ENCODE measurements at regions not wholly inside any gene's neighbourhood (a gene's known extent, or its start where the extent isn't known, plus 50 kb on each side); places are given as distances from the start of the nearest gene placed in this dataset.

DNA sequence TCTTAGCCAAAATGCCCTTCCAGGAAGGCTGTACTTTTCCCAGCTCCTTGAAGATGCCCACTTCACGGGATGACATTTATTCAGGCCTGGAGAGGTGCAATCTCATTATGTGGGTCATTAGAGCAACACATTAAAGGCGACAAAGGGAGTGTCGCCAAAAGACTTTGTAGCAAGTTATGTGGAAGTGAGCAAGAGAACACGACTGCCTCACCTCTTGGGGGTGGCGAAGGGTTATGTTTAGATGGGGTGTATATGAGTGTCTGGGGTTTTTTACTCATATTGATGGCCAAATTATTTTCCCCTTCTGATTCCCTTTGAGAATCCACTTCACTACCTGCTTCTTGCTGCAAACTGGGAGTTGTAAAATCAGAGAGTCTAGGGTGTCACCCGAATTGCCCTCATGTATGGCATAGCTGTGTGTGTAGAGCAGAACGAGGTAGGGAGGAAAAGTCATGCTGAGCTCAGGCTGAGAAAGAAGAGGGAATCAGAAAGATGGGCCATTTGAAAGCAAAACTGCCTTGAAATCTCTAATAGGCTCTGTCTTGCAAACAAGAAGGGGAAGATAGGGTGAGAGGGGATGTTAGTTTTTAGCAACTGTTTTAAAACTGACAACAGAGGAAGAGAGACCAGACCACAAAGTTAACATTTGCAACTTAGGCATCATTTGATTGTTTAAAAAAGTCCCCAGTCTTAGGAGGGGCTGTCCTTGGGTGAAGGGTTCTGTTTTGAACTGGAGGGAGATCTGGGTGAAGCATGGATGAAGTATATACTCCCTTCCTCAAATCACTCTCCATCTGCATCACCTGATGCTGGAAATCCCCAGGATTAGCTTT lies 97.1 kb upstream of the IL12B start:
- TF ChIP-seq, protein P1, sequence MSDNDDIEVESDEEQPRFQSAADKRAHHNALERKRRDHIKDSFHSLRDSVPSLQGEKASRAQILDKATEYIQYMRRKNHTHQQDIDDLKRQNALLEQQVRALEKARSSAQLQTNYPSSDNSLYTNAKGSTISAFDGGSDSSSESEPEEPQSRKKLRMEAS (IDR thresholded peaks at IDR 0.05): no peak
- TF ChIP-seq, protein P2, sequence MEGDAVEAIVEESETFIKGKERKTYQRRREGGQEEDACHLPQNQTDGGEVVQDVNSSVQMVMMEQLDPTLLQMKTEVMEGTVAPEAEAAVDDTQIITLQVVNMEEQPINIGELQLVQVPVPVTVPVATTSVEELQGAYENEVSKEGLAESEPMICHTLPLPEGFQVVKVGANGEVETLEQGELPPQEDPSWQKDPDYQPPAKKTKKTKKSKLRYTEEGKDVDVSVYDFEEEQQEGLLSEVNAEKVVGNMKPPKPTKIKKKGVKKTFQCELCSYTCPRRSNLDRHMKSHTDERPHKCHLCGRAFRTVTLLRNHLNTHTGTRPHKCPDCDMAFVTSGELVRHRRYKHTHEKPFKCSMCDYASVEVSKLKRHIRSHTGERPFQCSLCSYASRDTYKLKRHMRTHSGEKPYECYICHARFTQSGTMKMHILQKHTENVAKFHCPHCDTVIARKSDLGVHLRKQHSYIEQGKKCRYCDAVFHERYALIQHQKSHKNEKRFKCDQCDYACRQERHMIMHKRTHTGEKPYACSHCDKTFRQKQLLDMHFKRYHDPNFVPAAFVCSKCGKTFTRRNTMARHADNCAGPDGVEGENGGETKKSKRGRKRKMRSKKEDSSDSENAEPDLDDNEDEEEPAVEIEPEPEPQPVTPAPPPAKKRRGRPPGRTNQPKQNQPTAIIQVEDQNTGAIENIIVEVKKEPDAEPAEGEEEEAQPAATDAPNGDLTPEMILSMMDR (IDR thresholded peaks at IDR 0.05; ENCODE audit: low read depth, low read length, missing input control): no peak
- TF ChIP-seq EGR1 (IDR thresholded peaks at IDR 0.05; ENCODE audit: low read depth in 2 of 2) (no peak), ZBTB33 (IDR thresholded peaks at IDR 0.05) (no peak), YY1 (IDR thresholded peaks at IDR 0.05) (no peak), RAD21 (IDR thresholded peaks at IDR 0.05) (no peak), SP1 (IDR thresholded peaks at IDR 0.05) (no peak), HNF4A (conservative IDR thresholded peaks at IDR 0.05) (no peak), GABPA (IDR thresholded peaks at IDR 0.05 in 1 of 2, conservative IDR thresholded peaks at IDR 0.05 in 1 of 2) (no peak), TAF1 (conservative IDR thresholded peaks at IDR 0.05) (no peak)
- TF ChIP-seq, protein P3, sequence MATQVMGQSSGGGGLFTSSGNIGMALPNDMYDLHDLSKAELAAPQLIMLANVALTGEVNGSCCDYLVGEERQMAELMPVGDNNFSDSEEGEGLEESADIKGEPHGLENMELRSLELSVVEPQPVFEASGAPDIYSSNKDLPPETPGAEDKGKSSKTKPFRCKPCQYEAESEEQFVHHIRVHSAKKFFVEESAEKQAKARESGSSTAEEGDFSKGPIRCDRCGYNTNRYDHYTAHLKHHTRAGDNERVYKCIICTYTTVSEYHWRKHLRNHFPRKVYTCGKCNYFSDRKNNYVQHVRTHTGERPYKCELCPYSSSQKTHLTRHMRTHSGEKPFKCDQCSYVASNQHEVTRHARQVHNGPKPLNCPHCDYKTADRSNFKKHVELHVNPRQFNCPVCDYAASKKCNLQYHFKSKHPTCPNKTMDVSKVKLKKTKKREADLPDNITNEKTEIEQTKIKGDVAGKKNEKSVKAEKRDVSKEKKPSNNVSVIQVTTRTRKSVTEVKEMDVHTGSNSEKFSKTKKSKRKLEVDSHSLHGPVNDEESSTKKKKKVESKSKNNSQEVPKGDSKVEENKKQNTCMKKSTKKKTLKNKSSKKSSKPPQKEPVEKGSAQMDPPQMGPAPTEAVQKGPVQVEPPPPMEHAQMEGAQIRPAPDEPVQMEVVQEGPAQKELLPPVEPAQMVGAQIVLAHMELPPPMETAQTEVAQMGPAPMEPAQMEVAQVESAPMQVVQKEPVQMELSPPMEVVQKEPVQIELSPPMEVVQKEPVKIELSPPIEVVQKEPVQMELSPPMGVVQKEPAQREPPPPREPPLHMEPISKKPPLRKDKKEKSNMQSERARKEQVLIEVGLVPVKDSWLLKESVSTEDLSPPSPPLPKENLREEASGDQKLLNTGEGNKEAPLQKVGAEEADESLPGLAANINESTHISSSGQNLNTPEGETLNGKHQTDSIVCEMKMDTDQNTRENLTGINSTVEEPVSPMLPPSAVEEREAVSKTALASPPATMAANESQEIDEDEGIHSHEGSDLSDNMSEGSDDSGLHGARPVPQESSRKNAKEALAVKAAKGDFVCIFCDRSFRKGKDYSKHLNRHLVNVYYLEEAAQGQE (IDR thresholded peaks at IDR 0.05): no peak
- TF ChIP-seq, protein P4, sequence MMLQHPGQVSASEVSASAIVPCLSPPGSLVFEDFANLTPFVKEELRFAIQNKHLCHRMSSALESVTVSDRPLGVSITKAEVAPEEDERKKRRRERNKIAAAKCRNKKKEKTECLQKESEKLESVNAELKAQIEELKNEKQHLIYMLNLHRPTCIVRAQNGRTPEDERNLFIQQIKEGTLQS (IDR thresholded peaks at IDR 0.05): no peak
